GM13976 (cell line): ENCODE measurements at regions not wholly inside any gene's neighbourhood (a gene's known extent, or its start where the extent isn't known, plus 50 kb on each side); places are given as distances from the start of the nearest gene placed in this dataset.

Source experiments
- DNase-seq: peaks from one replicate; pipeline ENCODE4 v3.0.0; 2012; ENCODE audit warnings: low spot score
- in situ Hi-C: fragments of 300-500 bp; cut with MboI; formaldehyde crosslinking; loops from one replicate; pipeline ENCODE4 v1.12.0; 2022; ENCODE audit warnings: low sequenced_read_pairs, mixed read lengths, inconsistent platforms; ENCODE audit not compliant: unreplicated experiment
- TF ChIP-seq, protein P1 (sequence below): IDR thresholded peaks from 2 replicates; pipeline ENCODE4 v1.5.1; 2012; ENCODE audit warnings: borderline replicate concordance, mild to moderate bottlenecking; ENCODE audit not compliant: insufficient read depth; ENCODE audit errors: extremely low read depth, missing control alignments, control extremely low read depth

DNA sequence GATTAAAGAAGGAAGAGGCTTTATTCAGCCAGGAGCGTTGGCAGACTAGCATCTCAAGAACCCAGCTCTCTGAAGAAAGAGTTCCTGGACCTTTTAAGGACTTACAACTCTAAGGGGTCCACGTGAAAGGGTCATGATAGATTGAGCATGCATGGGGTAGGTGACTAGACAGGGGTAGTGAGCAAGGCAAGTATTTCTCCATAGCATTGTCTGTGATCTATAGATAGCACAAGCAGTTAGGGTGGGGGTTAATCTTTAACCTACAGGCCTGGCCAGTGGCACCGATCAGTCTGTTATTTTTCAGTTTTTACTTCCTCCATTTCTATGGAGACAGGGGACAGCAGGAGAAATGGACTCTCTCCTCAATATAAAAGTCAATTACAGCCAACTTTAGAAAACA, 983.7 kb downstream of the SLITRK1 start:
- TF ChIP-seq, protein P1, sequence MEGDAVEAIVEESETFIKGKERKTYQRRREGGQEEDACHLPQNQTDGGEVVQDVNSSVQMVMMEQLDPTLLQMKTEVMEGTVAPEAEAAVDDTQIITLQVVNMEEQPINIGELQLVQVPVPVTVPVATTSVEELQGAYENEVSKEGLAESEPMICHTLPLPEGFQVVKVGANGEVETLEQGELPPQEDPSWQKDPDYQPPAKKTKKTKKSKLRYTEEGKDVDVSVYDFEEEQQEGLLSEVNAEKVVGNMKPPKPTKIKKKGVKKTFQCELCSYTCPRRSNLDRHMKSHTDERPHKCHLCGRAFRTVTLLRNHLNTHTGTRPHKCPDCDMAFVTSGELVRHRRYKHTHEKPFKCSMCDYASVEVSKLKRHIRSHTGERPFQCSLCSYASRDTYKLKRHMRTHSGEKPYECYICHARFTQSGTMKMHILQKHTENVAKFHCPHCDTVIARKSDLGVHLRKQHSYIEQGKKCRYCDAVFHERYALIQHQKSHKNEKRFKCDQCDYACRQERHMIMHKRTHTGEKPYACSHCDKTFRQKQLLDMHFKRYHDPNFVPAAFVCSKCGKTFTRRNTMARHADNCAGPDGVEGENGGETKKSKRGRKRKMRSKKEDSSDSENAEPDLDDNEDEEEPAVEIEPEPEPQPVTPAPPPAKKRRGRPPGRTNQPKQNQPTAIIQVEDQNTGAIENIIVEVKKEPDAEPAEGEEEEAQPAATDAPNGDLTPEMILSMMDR: no peak
- in situ Hi-C loops: no loop called here
- no peak for DNase-seq

DNA sequence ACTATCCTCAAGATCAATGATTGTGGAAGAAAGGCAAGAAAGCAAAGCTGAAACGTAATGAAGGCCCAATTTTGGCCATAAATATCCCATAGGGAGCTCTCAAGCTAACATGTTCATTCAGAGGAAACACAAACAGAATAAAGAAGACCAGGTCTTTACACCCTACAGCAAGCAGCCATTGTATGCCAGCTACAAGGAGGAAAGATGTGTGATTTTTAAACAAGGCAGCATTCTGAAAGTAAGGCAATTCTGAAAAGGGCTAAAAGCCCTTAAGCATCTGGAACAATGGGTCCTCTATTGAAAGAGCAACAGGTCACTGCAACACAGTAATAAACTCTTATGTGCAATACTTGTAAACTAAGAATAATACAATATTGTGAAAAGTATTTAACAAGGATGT, 1002.4 kb downstream of the SLITRK1 start:
- no peak for DNase-seq
- TF ChIP-seq, protein P1: no peak
- in situ Hi-C loops: no loop called here

DNA sequence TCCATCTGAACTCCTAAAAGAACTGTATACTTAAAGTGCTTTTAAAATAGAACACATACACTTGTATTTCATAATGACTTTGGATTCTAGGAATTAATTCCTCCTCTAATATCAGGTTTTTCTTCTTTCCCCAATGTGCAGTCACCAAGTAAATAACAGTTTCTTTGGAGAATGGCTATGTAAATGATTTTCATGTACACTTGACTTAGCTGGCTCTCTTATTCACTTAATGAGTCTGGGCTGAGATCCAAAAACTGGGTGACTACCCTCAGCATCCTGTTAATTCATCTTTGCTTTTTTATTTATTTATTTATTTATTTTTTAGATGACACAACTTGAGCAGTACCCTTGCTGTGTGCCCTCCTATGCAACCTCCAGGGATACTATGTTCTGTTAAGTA, 1003.7 kb downstream of the SLITRK1 start:
- no peak for DNase-seq
- TF ChIP-seq, protein P1: no peak
- in situ Hi-C loops: no loop called here

DNA sequence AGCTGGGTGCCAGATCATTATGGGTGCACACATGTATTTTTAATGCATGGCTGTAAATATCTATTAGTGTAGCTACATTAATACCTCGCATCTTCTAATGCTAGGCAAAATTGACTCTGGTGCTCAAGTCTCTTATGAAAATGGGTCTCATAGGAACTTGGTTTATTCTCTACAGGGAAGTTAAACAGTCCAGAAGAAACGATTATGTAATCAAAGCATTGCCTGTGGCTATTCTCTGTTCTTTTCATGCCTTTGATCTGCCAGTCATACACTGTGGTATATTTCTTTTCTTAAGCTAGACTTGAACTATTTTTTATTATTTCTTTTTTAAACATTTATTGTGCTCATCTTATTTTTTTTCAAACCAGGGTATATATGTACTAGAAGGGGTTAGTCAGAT, 1015.0 kb downstream of the SLITRK1 start:
- TF ChIP-seq, protein P1: no peak
- in situ Hi-C loops: no loop called here

DNA sequence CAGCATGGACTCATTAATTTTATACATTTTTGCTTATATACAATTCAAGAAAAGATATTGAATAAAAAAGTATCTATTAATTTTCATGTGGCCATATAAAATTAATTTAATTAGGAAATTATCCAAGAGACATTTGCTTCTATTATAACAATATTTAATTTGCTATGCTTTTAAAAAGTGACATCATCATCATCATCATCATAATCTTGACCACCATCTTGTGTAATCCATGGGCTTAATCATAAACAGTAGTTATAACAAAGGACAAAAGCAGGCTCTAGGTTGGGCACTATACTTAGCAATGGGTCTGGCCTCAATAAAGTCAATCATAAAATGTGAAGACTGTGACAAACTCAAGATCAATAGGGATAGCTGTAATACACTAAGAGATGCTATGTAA, 1031.6 kb downstream of the SLITRK1 start:
- in situ Hi-C loops: no loop called here
- no peak for DNase-seq
- TF ChIP-seq, protein P1: no peak

More for the DNA sequence above, 1015.0 kb downstream of the SLITRK1 start:
- no peak for DNase-seq

DNA sequence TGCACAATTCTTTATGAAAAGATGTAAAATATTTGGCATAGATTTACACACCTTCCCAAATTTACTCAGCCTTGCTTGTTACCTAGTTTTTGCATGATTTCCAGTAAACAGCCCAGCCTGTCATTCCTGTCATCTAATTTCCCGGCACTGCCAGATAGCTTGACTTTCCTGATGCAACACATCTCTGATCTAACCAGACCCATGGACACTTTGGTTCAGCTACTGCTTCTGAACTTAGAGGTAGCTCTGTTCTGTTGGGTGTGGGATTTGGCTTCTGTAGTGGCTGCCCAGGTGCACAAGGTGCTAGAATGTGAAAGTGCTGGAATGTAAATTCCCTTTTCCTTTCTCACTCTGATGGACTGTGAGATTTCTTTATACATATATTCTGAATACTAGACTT, 1033.5 kb downstream of the SLITRK1 start:
- in situ Hi-C loops: no loop called here
- TF ChIP-seq, protein P1: no peak
- no peak for DNase-seq

DNA sequence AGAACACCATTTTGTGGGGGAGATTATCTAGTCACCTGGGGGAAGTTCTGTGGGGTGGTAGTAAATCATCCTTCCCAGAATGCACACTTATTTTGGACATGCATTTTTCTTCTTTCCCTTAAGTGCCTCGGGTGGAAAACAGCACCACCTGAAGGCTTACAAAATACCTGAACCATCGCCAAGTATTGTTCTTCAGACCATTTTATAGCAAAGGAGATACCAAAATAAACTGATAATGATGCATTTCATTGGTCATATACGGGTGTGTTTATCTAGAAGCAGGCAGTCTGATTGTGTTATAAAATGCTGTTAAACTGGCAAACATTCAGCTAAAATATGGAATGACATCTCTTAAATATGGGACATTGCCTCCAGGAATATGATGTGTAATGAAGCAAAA, 1034.7 kb downstream of the SLITRK1 start:
- in situ Hi-C loops: no loop called here

More for the DNA sequence above, 1034.7 kb downstream of the SLITRK1 start:
- DNase-seq: no peak
- TF ChIP-seq, protein P1: no peak
